Ectodermal cell (in vitro differentiated cells): ENCODE measurements at regions not wholly inside any gene's neighbourhood (a gene's known extent, or its start where the extent isn't known, plus 50 kb on each side); places are given as distances from the start of the nearest gene placed in this dataset.
"Not testable (repeated sequence)": the region's sequence is repeated elsewhere in the genome, so short reads cannot be mapped to it uniquely, and the experiment has no call there.

Source experiments
- H3K27ac ChIP-seq: 2 replicates; pipeline ENCODE4 v1.7.0; 2013; ENCODE audit warnings: mild to moderate bottlenecking, low read depth, low read length; ENCODE audit not compliant: insufficient read depth, poor library complexity, severe bottlenecking
- H3K27me3 ChIP-seq: 2 replicates; pipeline ENCODE4 v1.7.0; 2013; ENCODE audit warnings: mild to moderate bottlenecking, low read length; ENCODE audit not compliant: insufficient read depth, control insufficient read depth, poor library complexity, severe bottlenecking
- H3K36me3 ChIP-seq: one replicate; pipeline ENCODE4 v1.7.0; 2013; ENCODE audit warnings: low read length; ENCODE audit not compliant: control insufficient read depth, insufficient read depth
- H3K4me1 ChIP-seq: one replicate; pipeline ENCODE4 v1.7.0; 2013; ENCODE audit warnings: low read length; ENCODE audit not compliant: control insufficient read depth, insufficient read depth
- H3K4me3 ChIP-seq: 2 replicates; pipeline ENCODE4 v1.7.0; 2013; ENCODE audit warnings: low read depth, low read length, control low read depth; ENCODE audit not compliant: insufficient read depth
- H3K9me3 ChIP-seq: 2 replicates; pipeline ENCODE4 v1.7.0; 2013; ENCODE audit warnings: mild to moderate bottlenecking, low read length, moderate library complexity; ENCODE audit not compliant: control insufficient read depth
- WGBS, 2 experiments: methylation state at CpG; one replicate each; pipeline ENCODE4 v1.1.7; 2013; ENCODE audit warnings: missing lambda C conversion rate in 2 of 2; 5-methylcytosine and 5-hydroxymethylcytosine counted together

- H3K27me3 ChIP-seq, H3K4me3 ChIP-seq, H3K27ac ChIP-seq, H3K9me3 ChIP-seq, H3K4me1 ChIP-seq, H3K36me3 ChIP-seq: not testable (repeated sequence)
- 91 to 94% methylated on average over 9 of the region's 10 CpGs for WGBS, 2 experiments
Observed at GRCh38 chr7:114329458-114329857, 85.2 kb upstream of the FOXP2 start.

- no peaks in the 10 kb centered on the region for H3K36me3 ChIP-seq
- WGBS, 2 experiments, result 16 to 31% methylated on average over 2 of the region's 2 CpGs
- no peaks in the 10 kb centered on the region for H3K4me1 ChIP-seq
- no peak overlapping the region for H3K27ac ChIP-seq
- no peak overlapping the region for H3K4me3 ChIP-seq
- H3K9me3 ChIP-seq, result no peaks in the 10 kb centered on the region
- no peaks in the 10 kb centered on the region for H3K27me3 ChIP-seq
Observed at GRCh38 chr7:114317450-114318098, 97.0 kb upstream of the FOXP2 start.

GRCh38 chr7:114312649-114313048, 102.0 kb upstream of the FOXP2 start:
- H3K4me3 ChIP-seq, result no peak overlapping the region
- WGBS, 2 experiments, result 91 to 95% methylated on average over 1 of the region's 1 CpG
- no peaks in the 10 kb centered on the region for H3K4me1 ChIP-seq
- no peak overlapping the region for H3K27ac ChIP-seq
- no peaks in the 10 kb centered on the region for H3K9me3 ChIP-seq
- no peaks in the 10 kb centered on the region for H3K27me3 ChIP-seq
- no peaks in the 10 kb centered on the region for H3K36me3 ChIP-seq

- Histone ChIP-seq H3K27me3 (no peaks in the 10 kb centered on the region), H3K4me1 (no peaks in the 10 kb centered on the region), H3K36me3 (no peaks in the 10 kb centered on the region), H3K9me3 (no peaks in the 10 kb centered on the region), H3K4me3 (no peak overlapping the region), H3K27ac (no peak overlapping the region)
- 98% methylated on average over 6 of the region's 6 CpGs for WGBS, 2 experiments
Observed at GRCh38 chr7:114310345-114311110, 104.1 kb upstream of the FOXP2 start.

GRCh38 chr7:114309729-114310128, 104.9 kb upstream of the FOXP2 start:
- Histone ChIP-seq H3K4me1 (no peaks in the 10 kb centered on the region), H3K36me3 (no peaks in the 10 kb centered on the region), H3K27me3 (no peaks in the 10 kb centered on the region), H3K9me3 (no peaks in the 10 kb centered on the region), H3K4me3 (no peak overlapping the region), H3K27ac (no peak overlapping the region)
- 94 to 96% methylated on average over 2 of the region's 2 CpGs for WGBS, 2 experiments

GRCh38 chr7:114303301-114303700, 111.3 kb upstream of the FOXP2 start:
- H3K27ac ChIP-seq, result no peak overlapping the region

GRCh38 chr7:114302858-114303257, 111.8 kb upstream of the FOXP2 start:
- H3K9me3 ChIP-seq, result no peaks in the 10 kb centered on the region
- no peak overlapping the region for H3K27ac ChIP-seq
- no peaks in the 10 kb centered on the region for H3K36me3 ChIP-seq
- H3K4me1 ChIP-seq, result no peaks in the 10 kb centered on the region
- 86 to 87% methylated on average over 3 to 4 of the region's 4 CpGs for WGBS, 2 experiments
- H3K4me3 ChIP-seq, result no peak overlapping the region
- H3K27me3 ChIP-seq, result no peaks in the 10 kb centered on the region

More at GRCh38 chr7:114303301-114303700, 111.3 kb upstream of the FOXP2 start:
- no peaks in the 10 kb centered on the region for H3K9me3 ChIP-seq
- H3K4me3 ChIP-seq, result no peak overlapping the region
- no peaks in the 10 kb centered on the region for H3K4me1 ChIP-seq
- no peaks in the 10 kb centered on the region for H3K27me3 ChIP-seq
- H3K36me3 ChIP-seq, result no peaks in the 10 kb centered on the region

GRCh38 chr7:114298011-114298410, 116.6 kb upstream of the FOXP2 start:
- Histone ChIP-seq H3K9me3 (no peaks in the 10 kb centered on the region), H3K4me3 (no peak overlapping the region), H3K36me3 (no peaks in the 10 kb centered on the region), H3K27me3 (no peaks in the 10 kb centered on the region), H3K27ac (no peak overlapping the region), H3K4me1 (peaks cover 3% of the 10 kb centered on the region)
- WGBS, 2 experiments, result 91 to 95% methylated on average over 2 to 4 of the region's 4 CpGs

- H3K27ac ChIP-seq, result no peak overlapping the region
- H3K36me3 ChIP-seq, result no peaks in the 10 kb centered on the region
- H3K4me3 ChIP-seq, result no peak overlapping the region
- 96% methylated on average over 16 of the region's 16 CpGs for WGBS, 2 experiments
- H3K27me3 ChIP-seq, result no peaks in the 10 kb centered on the region
- peaks cover 3% of the 10 kb centered on the region for H3K4me1 ChIP-seq
- H3K9me3 ChIP-seq, result no peaks in the 10 kb centered on the region
Observed at GRCh38 chr7:114297121-114297520, 117.5 kb upstream of the FOXP2 start.

- H3K36me3 ChIP-seq, result no peaks in the 10 kb centered on the region
- H3K9me3 ChIP-seq, result no peaks in the 10 kb centered on the region
- WGBS, 2 experiments, result 91 to 93% methylated on average over 1 of the region's 1 CpG
- no peaks in the 10 kb centered on the region for H3K27me3 ChIP-seq
- no peak overlapping the region for H3K27ac ChIP-seq
- no peak overlapping the region for H3K4me3 ChIP-seq
- peaks cover 3% of the 10 kb centered on the region for H3K4me1 ChIP-seq
Observed at GRCh38 chr7:114295522-114295921, 119.1 kb upstream of the FOXP2 start.
